Neuron (in vitro differentiated cells): ENCODE measurements at regions not wholly inside any gene's neighbourhood (a gene's known extent, or its start where the extent isn't known, plus 50 kb on each side); places are given as distances from the start of the nearest gene placed in this dataset.
"Not testable (repeated sequence)": the region's sequence is repeated elsewhere in the genome, so short reads cannot be mapped to it uniquely, and the experiment has no call there.

Experiments
- H2AFZ ChIP-seq: one replicate; pipeline ENCODE4 v1.6.1; 2013; ENCODE audit warnings: low read depth, mild to moderate bottlenecking, inconsistent platforms, low read length, moderate library complexity
- H3K27me3 ChIP-seq: one replicate; pipeline ENCODE4 v1.6.1; 2013; ENCODE audit warnings: low read length; ENCODE audit not compliant: insufficient read depth
- H3K36me3 ChIP-seq: one replicate; pipeline ENCODE4 v1.6.1; 2013; ENCODE audit warnings: low read length; ENCODE audit not compliant: insufficient read depth
- H3K4me1 ChIP-seq: one replicate; pipeline ENCODE4 v1.6.1; 2013; ENCODE audit warnings: low read length; ENCODE audit not compliant: insufficient read depth
- H3K4me3 ChIP-seq: 2 replicates; pipeline ENCODE4 v1.5.1; 2013; ENCODE audit warnings: mild to moderate bottlenecking, low read length, moderate library complexity
- H3K9me3 ChIP-seq: one replicate; pipeline ENCODE4 v1.6.1; 2013; ENCODE audit warnings: low read length

DNA sequence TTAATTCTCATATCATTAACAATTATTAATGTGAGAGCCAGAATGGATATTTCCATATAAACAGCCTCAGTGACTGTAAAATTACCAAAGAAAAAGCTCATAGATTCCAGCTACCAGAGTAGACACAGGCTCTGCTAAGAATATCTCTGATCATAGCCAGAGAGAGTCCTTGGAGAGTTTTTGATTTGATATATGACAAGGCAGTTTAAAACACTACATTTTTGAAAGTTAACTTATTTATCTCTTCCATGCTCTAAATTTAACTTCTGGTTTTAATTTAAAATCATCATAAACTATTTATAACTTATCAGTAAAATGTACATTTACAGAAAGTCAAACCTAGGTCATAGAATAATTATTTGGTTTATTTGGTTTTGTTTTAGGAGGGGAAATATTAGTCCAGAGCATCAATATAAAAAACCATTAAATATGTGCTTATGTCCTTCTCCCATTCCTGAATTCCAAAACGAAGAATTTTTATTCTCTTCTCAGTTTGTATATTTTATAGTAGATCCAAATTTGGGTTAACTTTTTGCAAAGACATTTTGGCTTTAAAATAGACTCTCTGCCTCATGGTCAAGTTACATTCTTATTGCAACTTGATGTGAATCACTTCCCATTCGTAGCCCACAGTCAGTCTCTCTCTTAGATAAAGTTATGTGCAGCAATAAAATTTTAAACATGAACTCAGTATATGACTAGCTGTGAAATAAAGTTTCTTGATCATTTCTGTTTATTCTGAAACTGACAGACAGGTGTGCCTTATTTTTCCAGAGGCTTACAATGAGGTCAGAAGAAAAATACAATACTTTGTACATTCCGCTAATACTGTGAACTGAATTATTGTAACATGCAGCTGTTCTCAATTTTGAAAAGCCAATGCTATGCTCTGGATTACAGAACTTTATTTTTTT is 267.1 kb downstream of the PAPSS1 start:
- H3K4me1 ChIP-seq: no peaks in the 10 kb centered on the region
- no peak overlapping the region for H2AFZ ChIP-seq
- no peaks in the 10 kb centered on the region for H3K36me3 ChIP-seq
- no peaks in the 10 kb centered on the region for H3K27me3 ChIP-seq
- H3K4me3 ChIP-seq: no peak overlapping the region
- no peaks in the 10 kb centered on the region for H3K9me3 ChIP-seq

DNA sequence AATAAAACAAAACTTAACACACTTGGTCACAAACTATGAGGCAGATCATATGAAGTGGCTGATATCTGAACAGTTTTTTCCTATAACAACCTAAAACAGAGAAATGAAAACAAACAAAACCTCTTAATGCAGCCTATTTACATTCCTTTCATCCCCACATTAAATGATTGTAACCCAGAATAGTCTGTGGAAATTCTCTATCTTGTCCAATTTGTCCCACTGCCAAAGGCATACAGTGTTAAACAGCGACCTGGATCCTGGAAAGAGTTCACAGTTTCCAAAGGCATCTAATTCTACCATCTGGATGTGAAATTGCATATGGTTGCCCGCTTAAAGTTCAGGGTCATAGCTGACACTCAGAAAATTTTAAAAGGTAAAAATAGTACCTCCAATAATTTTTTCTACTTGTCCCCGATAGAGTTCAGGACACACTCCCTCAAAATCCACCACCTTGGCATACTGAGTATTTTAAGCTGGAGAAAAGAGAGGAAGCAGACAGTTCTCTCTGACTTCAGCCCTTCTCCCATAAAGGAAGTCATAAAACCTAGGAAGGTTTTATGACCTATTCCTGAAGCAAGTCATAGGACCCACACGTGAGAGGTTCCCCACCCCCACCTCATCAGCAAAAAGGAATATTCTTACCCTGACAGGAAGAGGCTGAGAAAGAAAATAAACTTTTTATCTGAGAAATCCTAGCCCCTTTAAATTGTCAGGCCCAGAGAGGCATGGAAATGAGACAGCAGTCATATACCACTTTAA is 270.2 kb downstream of the PAPSS1 start:
- Histone ChIP-seq H3K27me3 (no peaks in the 10 kb centered on the region), H3K4me1 (no peaks in the 10 kb centered on the region), H2AFZ (no peak overlapping the region), H3K4me3 (no peak overlapping the region), H3K36me3 (no peaks in the 10 kb centered on the region), H3K9me3 (no peaks in the 10 kb centered on the region)

GRCh38 chr4:107442538-107443111 is 277.4 kb downstream of the PAPSS1 start:
- Histone ChIP-seq H3K4me1 (no peaks in the 10 kb centered on the region), H3K36me3 (no peaks in the 10 kb centered on the region), H3K27me3 (no peaks in the 10 kb centered on the region), H2AFZ (no peak overlapping the region), H3K9me3 (no peaks in the 10 kb centered on the region), H3K4me3 (no peak overlapping the region)

DNA sequence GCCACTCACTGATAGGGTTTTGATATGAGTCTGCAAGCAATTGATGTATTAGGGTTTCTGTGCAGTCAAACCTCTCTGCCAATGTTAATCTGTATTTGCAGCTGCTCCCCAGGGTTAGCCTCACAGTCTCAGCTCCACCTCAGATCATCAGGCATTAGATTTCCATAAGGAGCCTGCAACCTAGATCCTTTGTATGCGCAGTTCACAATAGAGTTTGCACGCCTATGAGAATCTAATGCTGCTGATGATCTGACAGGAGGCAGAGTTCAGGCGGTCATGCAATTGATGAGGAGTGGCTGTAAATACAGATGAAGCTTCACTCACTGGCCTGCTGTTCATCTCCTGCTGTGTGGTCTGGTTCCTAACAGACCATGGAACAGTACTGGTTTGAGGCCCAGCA is 280.6 kb downstream of the PAPSS1 start:
- Histone ChIP-seq H3K9me3 (no peaks in the 10 kb centered on the region), H3K4me1 (no peaks in the 10 kb centered on the region), H3K4me3 (no peak overlapping the region)

DNA sequence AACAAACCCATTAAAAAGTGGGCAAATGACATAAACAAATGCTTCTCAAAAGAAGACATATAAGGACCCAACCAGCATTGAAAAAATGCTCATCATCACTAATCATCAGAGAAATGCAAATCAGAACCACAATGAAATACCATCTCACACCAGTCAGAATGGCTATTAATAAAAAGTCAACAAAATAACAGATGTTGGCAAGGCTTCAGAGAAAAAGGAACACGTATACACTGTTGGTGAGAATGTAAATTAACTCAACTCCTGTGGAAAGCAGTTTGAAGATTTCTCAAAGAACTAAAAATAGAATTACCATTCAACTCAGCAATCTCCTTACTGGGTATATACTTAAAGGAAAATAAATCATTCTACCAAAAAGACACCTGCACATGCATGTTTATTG is 283.6 kb downstream of the PAPSS1 start:
- H3K27me3 ChIP-seq, H2AFZ ChIP-seq, H3K4me1 ChIP-seq, H3K9me3 ChIP-seq, H3K4me3 ChIP-seq, H3K36me3 ChIP-seq: not testable (repeated sequence)

More for the DNA sequence above, 280.6 kb downstream of the PAPSS1 start:
- no peak overlapping the region for H2AFZ ChIP-seq
- H3K27me3 ChIP-seq: no peaks in the 10 kb centered on the region
- H3K36me3 ChIP-seq: no peaks in the 10 kb centered on the region

DNA sequence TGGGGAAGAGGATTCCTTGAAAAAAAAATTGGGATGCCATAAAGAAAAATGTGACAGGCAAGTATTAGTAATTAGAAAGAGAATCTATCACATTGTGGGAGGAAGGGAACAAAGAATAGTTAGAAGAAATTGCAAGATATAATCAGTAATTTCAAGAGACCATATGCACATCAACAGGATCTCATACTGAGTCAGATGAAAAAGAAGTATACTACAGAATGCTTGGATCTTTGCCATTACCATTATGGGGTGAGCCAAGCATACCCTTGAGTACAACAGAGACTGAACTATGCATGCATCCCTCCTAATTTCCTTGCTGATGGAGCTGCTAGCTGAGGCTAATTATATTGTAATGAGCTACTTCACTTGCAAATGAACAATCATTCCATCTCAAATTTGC is 287.6 kb downstream of the PAPSS1 start:
- Histone ChIP-seq H3K4me1 (no peaks in the 10 kb centered on the region), H3K27me3 (no peaks in the 10 kb centered on the region), H3K36me3 (no peaks in the 10 kb centered on the region), H3K9me3 (no peaks in the 10 kb centered on the region), H3K4me3 (no peak overlapping the region), H2AFZ (no peak overlapping the region)

GRCh38 chr4:107423677-107424405 is 296.2 kb downstream of the PAPSS1 start:
- Histone ChIP-seq H3K36me3 (no peaks in the 10 kb centered on the region), H3K4me1 (no peaks in the 10 kb centered on the region), H3K9me3 (no peaks in the 10 kb centered on the region), H2AFZ (no peak overlapping the region), H3K27me3 (no peaks in the 10 kb centered on the region), H3K4me3 (no peak overlapping the region)

DNA sequence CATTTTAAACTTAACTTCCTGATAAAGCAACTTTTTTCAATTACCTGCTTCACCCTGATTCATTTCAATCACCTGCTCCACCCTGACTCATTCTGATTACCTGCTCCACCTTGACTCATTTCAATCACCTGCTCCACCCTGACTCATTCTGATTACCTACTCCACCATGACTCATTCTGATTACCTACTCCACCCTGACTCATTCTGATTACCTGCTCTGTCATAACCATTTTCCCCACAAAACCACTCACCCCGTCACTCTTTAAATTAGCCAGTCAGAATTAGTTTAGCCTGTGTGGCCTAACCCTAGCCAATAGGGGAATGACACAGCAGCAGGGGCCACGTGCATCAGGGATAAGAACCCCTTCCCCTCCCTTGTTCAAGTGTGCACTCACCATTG is 300.5 kb downstream of the PAPSS1 start:
- H3K4me3 ChIP-seq, H3K9me3 ChIP-seq, H3K4me1 ChIP-seq, H3K36me3 ChIP-seq, H3K27me3 ChIP-seq, H2AFZ ChIP-seq: not testable (repeated sequence)

DNA sequence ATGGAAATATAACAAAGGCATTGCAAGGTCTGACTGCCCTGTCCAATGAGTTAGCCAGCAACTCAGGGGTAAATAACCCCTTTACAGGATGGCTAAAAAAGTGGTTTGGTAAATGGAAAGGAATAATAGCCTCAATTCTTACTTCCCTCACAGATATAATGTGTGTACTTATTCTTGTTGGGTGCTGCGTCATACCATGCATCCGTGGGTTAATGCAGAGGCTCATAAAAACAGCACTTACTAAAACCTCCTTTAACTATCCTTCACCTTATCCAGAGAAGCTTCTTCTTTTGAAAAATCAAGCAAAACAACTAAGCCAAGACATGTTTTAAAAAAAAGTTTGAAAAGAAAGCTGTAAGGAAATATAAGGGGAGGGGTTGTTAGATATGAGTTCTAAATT is 301.0 kb downstream of the PAPSS1 start:
- Histone ChIP-seq H3K9me3 (no peaks in the 10 kb centered on the region), H3K4me3 (no peak overlapping the region), H3K36me3 (no peaks in the 10 kb centered on the region), H3K4me1 (no peaks in the 10 kb centered on the region), H2AFZ (no peak overlapping the region), H3K27me3 (no peaks in the 10 kb centered on the region)

DNA sequence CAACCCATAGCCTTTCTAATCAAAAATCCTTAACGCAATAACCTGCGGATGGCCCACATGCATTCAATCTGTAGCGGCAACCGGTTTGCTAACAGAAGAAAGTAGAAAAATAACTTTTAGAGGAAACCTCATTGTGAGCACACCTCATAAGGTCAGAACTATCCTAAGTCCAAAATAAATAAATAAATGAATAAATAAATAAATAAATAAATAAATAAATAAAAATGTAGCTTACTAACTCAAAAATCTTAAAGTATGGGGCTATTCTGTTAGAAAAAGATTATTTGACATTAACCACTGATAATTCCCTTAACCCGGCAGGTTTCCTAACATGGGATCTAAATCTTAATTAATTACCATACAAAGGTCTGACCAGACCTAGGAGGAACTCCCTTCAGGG is 304.5 kb downstream of the PAPSS1 start:
- not testable (repeated sequence) for H3K4me3 ChIP-seq, H3K4me1 ChIP-seq, H3K36me3 ChIP-seq, H3K9me3 ChIP-seq, H2AFZ ChIP-seq, H3K27me3 ChIP-seq

- H3K4me3 ChIP-seq, H3K4me1 ChIP-seq, H3K36me3 ChIP-seq, H2AFZ ChIP-seq, H3K9me3 ChIP-seq, H3K27me3 ChIP-seq: not testable (repeated sequence)
Measured at GRCh38 chr4:107409872-107410271, 310.2 kb downstream of the PAPSS1 start.

- Histone ChIP-seq H3K4me1 (no peaks in the 10 kb centered on the region), H3K27me3 (no peaks in the 10 kb centered on the region), H3K36me3 (no peaks in the 10 kb centered on the region), H3K4me3 (no peak overlapping the region), H2AFZ (no peak overlapping the region), H3K9me3 (no peaks in the 10 kb centered on the region)
Measured at GRCh38 chr4:107408968-107409367, 311.1 kb downstream of the PAPSS1 start.
